GM12801 (cell line): ENCODE measurements at regions not wholly inside any gene's neighbourhood (a gene's known extent, or its start where the extent isn't known, plus 50 kb on each side); places are given as distances from the start of the nearest gene placed in this dataset.

Source experiments
- TF ChIP-seq, protein P1 (sequence below): IDR thresholded peaks from one replicate; pipeline ENCODE4 v1.5.1; 2011; ENCODE audit warnings: control low read depth; ENCODE audit not compliant: insufficient read length; ENCODE audit errors: extremely low read depth

DNA sequence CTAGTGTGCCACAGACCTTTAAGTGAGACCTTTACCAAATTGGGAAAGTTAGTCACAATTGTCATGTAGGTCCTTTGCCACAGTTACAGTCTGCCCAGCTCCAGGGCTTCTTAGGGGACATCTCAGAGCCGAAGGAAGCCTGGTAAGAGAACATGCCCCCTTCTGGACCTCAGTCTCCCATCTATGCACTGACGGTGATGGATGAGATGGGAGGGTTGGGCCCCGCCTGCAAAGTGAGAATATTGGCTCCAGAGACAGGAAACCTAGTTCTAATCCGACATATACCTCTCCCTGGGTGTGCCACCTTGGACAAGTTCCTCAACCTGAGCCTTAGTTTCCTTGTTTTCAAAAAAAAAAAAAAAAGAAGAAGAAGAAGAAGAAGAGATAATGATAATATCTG, 85.1 kb upstream of the NAV2 start:
- TF ChIP-seq, protein P1, sequence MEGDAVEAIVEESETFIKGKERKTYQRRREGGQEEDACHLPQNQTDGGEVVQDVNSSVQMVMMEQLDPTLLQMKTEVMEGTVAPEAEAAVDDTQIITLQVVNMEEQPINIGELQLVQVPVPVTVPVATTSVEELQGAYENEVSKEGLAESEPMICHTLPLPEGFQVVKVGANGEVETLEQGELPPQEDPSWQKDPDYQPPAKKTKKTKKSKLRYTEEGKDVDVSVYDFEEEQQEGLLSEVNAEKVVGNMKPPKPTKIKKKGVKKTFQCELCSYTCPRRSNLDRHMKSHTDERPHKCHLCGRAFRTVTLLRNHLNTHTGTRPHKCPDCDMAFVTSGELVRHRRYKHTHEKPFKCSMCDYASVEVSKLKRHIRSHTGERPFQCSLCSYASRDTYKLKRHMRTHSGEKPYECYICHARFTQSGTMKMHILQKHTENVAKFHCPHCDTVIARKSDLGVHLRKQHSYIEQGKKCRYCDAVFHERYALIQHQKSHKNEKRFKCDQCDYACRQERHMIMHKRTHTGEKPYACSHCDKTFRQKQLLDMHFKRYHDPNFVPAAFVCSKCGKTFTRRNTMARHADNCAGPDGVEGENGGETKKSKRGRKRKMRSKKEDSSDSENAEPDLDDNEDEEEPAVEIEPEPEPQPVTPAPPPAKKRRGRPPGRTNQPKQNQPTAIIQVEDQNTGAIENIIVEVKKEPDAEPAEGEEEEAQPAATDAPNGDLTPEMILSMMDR = no peak

DNA sequence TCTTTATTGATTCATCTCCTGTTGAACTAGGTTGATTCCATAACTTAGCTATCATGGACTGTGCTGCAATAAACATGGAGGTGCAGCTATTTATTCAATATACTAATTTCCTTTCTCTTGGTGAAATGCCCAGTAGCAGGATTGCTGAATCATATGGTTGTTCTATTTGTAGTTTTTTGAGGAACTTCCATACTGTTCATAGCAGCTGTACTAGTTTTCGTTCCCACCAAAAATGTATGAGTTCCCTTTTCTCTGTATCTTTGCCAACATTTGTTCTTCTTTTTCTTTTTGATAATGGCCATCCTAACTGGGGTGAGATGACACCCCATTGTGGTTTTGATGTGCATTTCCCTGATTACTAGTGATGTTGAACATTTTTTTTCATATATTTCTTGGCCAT, 87.2 kb upstream of the NAV2 start:
- TF ChIP-seq, protein P1 = no peak

- TF ChIP-seq, protein P1 = no peak
Measured at GRCh38 chr11:19617696-19618523, 94.7 kb upstream of the NAV2 start.

- TF ChIP-seq, protein P1 = no peak
Measured at GRCh38 chr11:19615341-19616183, 97.1 kb upstream of the NAV2 start.

DNA sequence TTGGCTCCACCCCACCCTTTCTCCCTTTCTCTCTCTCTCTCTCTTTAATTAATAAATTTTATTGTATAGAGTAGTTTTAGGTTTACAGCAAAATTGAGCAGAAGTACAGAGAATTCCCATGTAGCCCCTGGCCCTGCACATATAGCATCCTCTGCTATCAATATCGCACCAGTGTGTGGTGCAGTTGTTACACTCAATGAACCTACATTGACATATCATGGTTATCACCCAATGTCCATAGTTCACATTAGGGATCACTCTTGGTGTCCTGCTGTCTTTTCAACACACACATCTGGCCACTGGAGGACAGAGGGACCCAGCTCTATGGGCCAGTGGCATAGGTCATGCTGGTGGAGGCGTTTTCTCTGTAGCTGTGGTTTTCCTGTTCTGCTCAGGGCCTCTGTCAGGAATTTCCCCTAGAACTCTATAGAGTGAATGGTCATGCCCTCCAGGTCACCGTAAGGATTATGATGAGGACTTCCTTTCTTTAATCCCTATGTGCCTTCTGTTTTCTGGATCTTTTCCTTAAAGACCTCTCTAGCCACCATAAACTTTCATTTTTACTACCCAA, 98.2 kb upstream of the NAV2 start:
- TF ChIP-seq, protein P1 = no peak

DNA sequence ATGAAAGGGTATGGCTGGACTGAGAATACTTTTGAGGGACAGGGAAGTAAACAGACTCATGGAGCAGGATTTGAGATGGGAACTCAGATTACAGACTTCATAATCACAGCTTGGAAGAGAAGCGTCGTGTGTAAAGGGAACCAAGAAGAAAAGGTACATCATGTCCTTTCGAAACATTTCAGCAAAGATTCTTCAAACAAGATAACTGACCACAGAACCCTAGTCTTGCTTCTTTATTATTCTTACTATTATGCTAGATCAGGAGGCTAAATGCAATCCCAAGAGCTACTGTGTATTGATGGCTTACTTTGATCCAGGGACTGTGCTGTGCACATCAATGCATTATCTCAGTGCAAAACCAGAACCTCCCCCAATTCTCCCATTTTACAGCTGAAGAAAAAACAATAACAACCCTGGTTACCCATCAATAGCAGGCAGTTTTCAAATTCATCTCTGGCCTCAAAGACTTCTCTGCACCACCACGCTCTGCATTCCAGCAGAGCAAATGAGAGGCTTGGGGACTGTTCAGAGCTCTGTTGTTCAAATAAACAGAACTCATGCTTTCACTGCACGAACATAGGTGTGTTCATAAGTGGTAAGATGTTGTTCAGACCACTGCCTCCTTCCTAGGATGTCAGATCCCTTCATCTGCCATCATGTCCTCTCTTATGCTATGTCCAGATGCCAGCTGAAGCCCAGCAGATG, 104.8 kb upstream of the NAV2 start:
- TF ChIP-seq, protein P1 = no peak
